Spleen (tissue), 7 donors: ENCODE measurements at regions not wholly inside any gene's neighbourhood (a gene's known extent, or its start where the extent isn't known, plus 50 kb on each side); places are given as distances from the start of the nearest gene placed in this dataset.

Experiments
- POLR2AphosphoS5 ChIP-seq, 3 donors: sonication (generic); formaldehyde crosslinking; IDR thresholded peaks; one replicate each; pipeline ENCODE4 v1.5.1; 2017; ENCODE audit warnings: antibody characterized with exemption in 3 of 3
- TF ChIP-seq, protein P1 (sequence below), 11 experiments: fragments of 200-600 bp in 7 of 11; fragments of 450-650 bp in 4 of 11; sonication (generic) in 4 of 11; IDR thresholded peaks in 8 of 11; conservative IDR thresholded peaks in 3 of 11; 1 replicate in 7 of 11; 2 replicates in 4 of 11; pipeline versions ENCODE4 v1.4.0 to v1.8.0; 2016 to 2021; ENCODE audit warnings: antibody characterized with exemption in 11 of 11, inconsistent platforms in 4 of 11, mild to moderate bottlenecking in 1 of 11
- donor health status: DM: no; HTN: no; CAD: no; lungs with moderate emphysema.
- donor health status: DM: no; HTN: no; CAD: no.
- donor health status: DM: no; HTN: no; CAD: no.

DNA sequence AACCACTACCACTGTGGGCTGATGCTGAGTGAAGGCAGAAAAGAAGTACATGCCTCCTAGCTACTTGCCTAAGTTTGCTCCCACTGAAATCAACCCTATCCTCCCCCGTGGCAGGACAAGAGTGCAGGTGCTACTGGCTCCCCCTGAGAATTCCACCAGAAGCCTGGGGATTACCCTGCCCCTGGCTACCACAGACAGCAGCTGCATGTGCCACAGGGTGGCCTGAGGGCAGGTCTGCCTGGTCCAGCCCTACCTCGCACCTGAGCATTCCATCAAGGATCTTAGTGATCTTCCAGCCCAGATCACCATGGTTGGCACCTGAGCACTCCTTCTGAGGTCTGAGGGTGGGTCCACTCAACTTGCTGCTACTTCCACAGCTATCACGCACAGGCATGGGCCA lies 176.4 kb upstream of the SMIM30 start:
- TF ChIP-seq, protein P1, sequence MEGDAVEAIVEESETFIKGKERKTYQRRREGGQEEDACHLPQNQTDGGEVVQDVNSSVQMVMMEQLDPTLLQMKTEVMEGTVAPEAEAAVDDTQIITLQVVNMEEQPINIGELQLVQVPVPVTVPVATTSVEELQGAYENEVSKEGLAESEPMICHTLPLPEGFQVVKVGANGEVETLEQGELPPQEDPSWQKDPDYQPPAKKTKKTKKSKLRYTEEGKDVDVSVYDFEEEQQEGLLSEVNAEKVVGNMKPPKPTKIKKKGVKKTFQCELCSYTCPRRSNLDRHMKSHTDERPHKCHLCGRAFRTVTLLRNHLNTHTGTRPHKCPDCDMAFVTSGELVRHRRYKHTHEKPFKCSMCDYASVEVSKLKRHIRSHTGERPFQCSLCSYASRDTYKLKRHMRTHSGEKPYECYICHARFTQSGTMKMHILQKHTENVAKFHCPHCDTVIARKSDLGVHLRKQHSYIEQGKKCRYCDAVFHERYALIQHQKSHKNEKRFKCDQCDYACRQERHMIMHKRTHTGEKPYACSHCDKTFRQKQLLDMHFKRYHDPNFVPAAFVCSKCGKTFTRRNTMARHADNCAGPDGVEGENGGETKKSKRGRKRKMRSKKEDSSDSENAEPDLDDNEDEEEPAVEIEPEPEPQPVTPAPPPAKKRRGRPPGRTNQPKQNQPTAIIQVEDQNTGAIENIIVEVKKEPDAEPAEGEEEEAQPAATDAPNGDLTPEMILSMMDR (IDR thresholded peaks at IDR 0.05 in 8 of 11, conservative IDR thresholded peaks at IDR 0.05 in 3 of 11): no peak
- TF ChIP-seq POLR2AphosphoS5 (IDR thresholded peaks at IDR 0.05): no peak
